ENCODE measurements at regions not wholly inside any gene's neighbourhood (a gene's known extent, or its start where the extent isn't known, plus 50 kb on each side); places are given as distances from the start of the nearest gene placed in this dataset.
A peak's percentile ranks its signal among the peaks of the same experiment; 100 is the strongest.

DNA sequence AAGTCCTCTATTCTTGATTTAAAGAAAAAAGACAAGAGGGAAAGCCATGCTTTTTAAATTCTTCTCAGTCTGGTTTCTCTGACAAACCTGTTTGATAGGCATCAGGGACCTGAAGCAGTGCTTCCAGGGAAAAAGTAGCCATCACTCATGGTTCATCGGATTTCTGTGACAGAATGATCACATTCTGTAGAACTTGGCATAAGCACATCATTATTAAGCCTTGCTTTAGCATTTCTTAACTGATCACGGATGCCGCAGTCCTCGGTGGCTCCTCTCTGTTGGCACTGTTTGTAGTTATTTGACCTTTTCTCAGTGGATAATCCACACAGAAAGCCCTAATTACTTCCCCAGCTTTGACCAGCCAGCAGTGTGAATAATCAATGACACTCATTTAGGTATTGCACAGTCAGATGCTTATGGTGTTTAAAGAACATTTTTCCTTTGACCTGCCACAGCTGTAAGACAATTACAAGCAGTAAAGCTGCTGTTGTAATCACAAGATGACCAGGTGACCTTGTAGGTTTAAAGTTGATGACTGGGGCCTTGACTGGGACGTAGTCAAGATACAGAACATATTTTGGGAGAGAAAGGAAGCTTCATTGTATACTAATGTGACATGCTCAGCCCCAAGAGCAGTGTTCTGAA, 64.4 kb upstream of the SKAP2 start (continued):
- TF ChIP-seq, protein P1, sequence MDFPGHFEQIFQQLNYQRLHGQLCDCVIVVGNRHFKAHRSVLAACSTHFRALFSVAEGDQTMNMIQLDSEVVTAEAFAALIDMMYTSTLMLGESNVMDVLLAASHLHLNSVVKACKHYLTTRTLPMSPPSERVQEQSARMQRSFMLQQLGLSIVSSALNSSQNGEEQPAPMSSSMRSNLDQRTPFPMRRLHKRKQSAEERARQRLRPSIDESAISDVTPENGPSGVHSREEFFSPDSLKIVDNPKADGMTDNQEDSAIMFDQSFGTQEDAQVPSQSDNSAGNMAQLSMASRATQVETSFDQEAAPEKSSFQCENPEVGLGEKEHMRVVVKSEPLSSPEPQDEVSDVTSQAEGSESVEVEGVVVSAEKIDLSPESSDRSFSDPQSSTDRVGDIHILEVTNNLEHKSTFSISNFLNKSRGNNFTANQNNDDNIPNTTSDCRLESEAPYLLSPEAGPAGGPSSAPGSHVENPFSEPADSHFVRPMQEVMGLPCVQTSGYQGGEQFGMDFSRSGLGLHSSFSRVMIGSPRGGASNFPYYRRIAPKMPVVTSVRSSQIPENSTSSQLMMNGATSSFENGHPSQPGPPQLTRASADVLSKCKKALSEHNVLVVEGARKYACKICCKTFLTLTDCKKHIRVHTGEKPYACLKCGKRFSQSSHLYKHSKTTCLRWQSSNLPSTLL (IDR thresholded peaks at IDR 0.05), result no peak

DNA sequence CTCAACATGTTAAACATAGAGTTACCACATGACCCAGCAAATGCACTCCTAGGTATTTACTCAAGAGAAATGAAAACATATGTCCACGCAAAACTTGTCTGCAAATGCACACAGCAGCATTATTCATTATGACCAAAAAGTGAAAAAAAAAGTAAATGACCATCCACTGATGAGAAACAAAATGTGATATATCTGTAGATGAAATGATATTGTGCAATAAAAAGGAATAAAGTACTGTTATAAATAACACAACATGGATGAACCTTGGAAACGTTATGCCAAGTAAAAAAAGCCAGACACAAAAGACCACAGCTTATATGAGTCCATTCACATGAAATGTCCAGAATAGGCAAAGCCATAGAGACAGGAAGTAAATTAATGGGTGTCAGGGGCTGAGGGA, 61.4 kb upstream of the SKAP2 start:
- ChIA-PET POLR2A (no interaction called here), CTCF (ENCODE audit: low intra/inter-chr PET ratio) (no interaction called here)
- Histone ChIP-seq H3K9me1 (ENCODE audit: control insufficient read depth, insufficient read depth, low read length) (no peaks in the 10 kb centered on the region), H3K27me3 (ENCODE audit: control insufficient read depth in 2 of 2, insufficient read depth in 2 of 2, low read length in 2 of 2) (no peaks in the 10 kb centered on the region), H2AFZ (ENCODE audit: low read depth, low read length) (no peak overlapping the region), H3K9ac (ENCODE audit: insufficient read depth in 1 of 2, low read depth in 2 of 2, low read length in 2 of 2) (no peak overlapping the region), H3K36me3 (ENCODE audit: control insufficient read depth, insufficient read depth, low read length) (no peaks in the 10 kb centered on the region), H3K27ac (ENCODE audit: extremely low read depth, low read depth, low read length) (no peak overlapping the region), H4K20me1 (replicated peaks; ENCODE audit: control insufficient read depth, insufficient read depth, low read length) (no peaks in the 10 kb centered on the region), H3K4me3 (no peak overlapping the region), H3K9me3 (replicated peaks; ENCODE audit: control insufficient read depth, insufficient read depth, low read depth, low read length) (no peaks in the 10 kb centered on the region), H3K4me1 (replicated peaks in 1 of 2; ENCODE audit: control insufficient read depth in 2 of 2, insufficient read depth in 2 of 2, low read length in 2 of 2) (no peaks in the 10 kb centered on the region), H3K4me2 (ENCODE audit: insufficient read depth, low read length) (no peak overlapping the region), H3K79me2 (ENCODE audit: control insufficient read depth, insufficient read depth, low read length) (no peaks in the 10 kb centered on the region)
- FAIRE-seq (no peak), DNase-seq (ENCODE audit: extremely low read depth in 1 of 4, low spot score in 3 of 4) (no peak), ATAC-seq (no peak)
- no TSS peak for BruUV-seq (replicated peaks)
- in situ Hi-C loops (cut with MboI) (no loop called here), intact Hi-C loops (cut with micrococcal nuclease) (no loop called here)
- 0% methylated on average over 2 of the region's 2 CpGs for WGBS (ENCODE audit: insufficient coverage, low coverage, missing lambda C conversion rate)
- TF ChIP-seq EP300 (IDR thresholded peaks at IDR 0.05; ENCODE audit: low read length) (no peak), ZNF12 (CRISPR knock-in tag; IDR thresholded peaks at IDR 0.05) (no peak), CEBPB (tag; IDR thresholded peaks at IDR 0.05) (peak; percentile 67), ZNF347 (CRISPR knock-in tag; IDR thresholded peaks at IDR 0.05; ENCODE audit: low read depth) (no peak), RAD51 (IDR thresholded peaks at IDR 0.05; ENCODE audit: borderline replicate concordance, low read depth) (no peak), CEBPG (CRISPR knock-in tag; IDR thresholded peaks at IDR 0.05) (no peak), CEBPG (tag; conservative IDR thresholded peaks at IDR 0.05 in 1 of 2, IDR thresholded peaks at IDR 0.05 in 1 of 2) (peak in 1 of 2 experiments; percentile 77; a peak in 2 of 4 replicates), ZNF707 (CRISPR knock-in tag; conservative IDR thresholded peaks at IDR 0.05) (no peak)
- TF ChIP-seq, protein P2, sequence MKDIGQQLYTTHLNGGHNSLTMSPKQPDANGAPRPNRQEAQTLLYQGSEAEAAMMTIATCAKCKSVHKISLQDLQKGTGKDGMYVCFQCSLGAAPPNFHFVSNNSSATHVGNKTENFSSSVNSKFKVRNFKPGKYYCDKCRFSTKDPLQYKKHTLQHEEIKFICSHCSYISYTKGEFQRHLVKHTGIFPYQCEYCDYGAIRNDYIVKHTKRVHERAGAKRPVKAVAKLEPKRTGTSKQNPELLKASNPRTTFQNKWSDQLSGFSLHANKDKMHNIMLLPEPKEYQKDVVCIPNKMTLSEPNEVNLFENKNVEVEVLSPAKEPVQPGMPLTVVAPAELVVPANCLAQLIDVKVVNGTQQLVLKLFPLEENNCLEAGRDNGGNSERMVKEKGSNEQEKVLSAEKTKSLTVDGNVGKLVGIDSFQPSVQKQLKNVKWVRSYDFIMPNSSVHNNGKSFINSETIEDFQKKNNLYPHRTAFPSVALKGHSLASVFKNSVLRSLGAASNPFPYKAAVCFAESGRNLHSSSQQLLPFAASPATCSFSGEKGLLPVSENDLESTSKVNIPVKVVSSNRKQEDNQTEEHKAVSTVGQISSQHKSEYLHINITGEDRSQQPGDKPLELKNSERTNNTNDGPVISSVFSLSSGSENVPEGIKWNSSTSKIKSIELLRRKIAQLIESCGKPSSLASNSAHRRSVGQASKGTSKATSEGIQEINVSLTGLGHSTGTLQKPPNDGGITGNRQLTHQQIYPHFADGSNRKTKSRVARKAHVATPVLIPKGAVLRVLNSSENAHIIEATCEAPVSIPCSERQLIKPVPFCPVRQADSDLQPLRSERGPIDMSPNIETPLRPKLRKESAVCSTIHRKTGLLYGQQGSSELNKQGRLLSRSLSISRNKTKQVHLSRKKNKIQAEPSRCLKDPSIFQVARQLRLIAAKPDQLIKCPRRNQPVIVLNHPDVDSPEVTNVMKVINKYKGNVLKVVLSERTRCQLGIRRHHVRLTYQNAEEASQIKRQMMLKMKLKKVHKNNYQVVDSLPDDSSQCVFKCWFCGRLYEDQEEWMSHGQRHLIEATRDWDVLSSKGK (CRISPR knock-in tag; IDR thresholded peaks at IDR 0.05), result no peak
- TF ChIP-seq, protein P3, sequence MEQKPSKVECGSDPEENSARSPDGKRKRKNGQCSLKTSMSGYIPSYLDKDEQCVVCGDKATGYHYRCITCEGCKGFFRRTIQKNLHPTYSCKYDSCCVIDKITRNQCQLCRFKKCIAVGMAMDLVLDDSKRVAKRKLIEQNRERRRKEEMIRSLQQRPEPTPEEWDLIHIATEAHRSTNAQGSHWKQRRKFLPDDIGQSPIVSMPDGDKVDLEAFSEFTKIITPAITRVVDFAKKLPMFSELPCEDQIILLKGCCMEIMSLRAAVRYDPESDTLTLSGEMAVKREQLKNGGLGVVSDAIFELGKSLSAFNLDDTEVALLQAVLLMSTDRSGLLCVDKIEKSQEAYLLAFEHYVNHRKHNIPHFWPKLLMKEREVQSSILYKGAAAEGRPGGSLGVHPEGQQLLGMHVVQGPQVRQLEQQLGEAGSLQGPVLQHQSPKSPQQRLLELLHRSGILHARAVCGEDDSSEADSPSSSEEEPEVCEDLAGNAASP (IDR thresholded peaks at IDR 0.05), result no peak

Measured in K562 (cell line).